NCI-H774 (cell line): ENCODE measurements at regions not wholly inside any gene's neighbourhood (a gene's known extent, or its start where the extent isn't known, plus 50 kb on each side); places are given as distances from the start of the nearest gene placed in this dataset.

ENCODE experiments used
- DNase-seq: peaks from one replicate; lab custom pipeline; 2025; lab: John Stamatoyannopoulos, UW

GRCh38 chr16:51391798-51392511 is 240.9 kb upstream of the SALL1 start:
- DNase-seq = no peak

- no peak for DNase-seq
These were observed 239.8 kb upstream of the SALL1 start for GRCh38 chr16:51390877-51391276.

GRCh38 chr16:51389881-51390280 is 238.8 kb upstream of the SALL1 start:
- no peak for DNase-seq

GRCh38 chr16:51388516-51388951 is 237.5 kb upstream of the SALL1 start:
- no peak for DNase-seq

- DNase-seq = no peak
These were observed 232.8 kb upstream of the SALL1 start for GRCh38 chr16:51383909-51384308.

GRCh38 chr16:51382940-51383339 is 231.9 kb upstream of the SALL1 start:
- DNase-seq = no peak

- no peak for DNase-seq
These were observed 231.1 kb upstream of the SALL1 start for GRCh38 chr16:51382211-51382610.

GRCh38 chr16:51376080-51376479 is 225.0 kb upstream of the SALL1 start:
- no peak for DNase-seq

- no peak for DNase-seq
These were observed 223.7 kb upstream of the SALL1 start for GRCh38 chr16:51374790-51375189.

- no peak for DNase-seq
These were observed 223.3 kb upstream of the SALL1 start for GRCh38 chr16:51374346-51374745.

- DNase-seq = no peak
These were observed 214.6 kb upstream of the SALL1 start for GRCh38 chr16:51365715-51366114.

GRCh38 chr16:51359141-51359955 is 208.3 kb upstream of the SALL1 start:
- DNase-seq = no peak

GRCh38 chr16:51357839-51358238 is 206.8 kb upstream of the SALL1 start:
- DNase-seq = no peak

- DNase-seq = no peak
These were observed 204.8 kb upstream of the SALL1 start for GRCh38 chr16:51355875-51356274.

GRCh38 chr16:51355195-51355594 is 204.1 kb upstream of the SALL1 start:
- no peak for DNase-seq

GRCh38 chr16:51353055-51353454 is 202.0 kb upstream of the SALL1 start:
- no peak for DNase-seq

- no peak for DNase-seq
These were observed 198.6 kb upstream of the SALL1 start for GRCh38 chr16:51349626-51350025.

- no peak for DNase-seq
These were observed 192.3 kb upstream of the SALL1 start for GRCh38 chr16:51343411-51343810.

- no peak for DNase-seq
These were observed 190.1 kb upstream of the SALL1 start for GRCh38 chr16:51341204-51341603.

GRCh38 chr16:51337662-51338061 is 186.6 kb upstream of the SALL1 start:
- no peak for DNase-seq

- DNase-seq = no peak
These were observed 177.7 kb upstream of the SALL1 start for GRCh38 chr16:51328733-51329132.

- no peak for DNase-seq
These were observed 175.9 kb upstream of the SALL1 start for GRCh38 chr16:51327001-51327400.

- DNase-seq = no peak
These were observed 175.2 kb upstream of the SALL1 start for GRCh38 chr16:51326131-51326856.
